HG03439 (cell line): ENCODE measurements at regions not wholly inside any gene's neighbourhood (a gene's known extent, or its start where the extent isn't known, plus 50 kb on each side); places are given as distances from the start of the nearest gene placed in this dataset.
"Not testable (repeated sequence)": the region's sequence is repeated elsewhere in the genome, so short reads cannot be mapped to it uniquely, and the experiment has no call there.

Source experiments
- ATAC-seq: cut with Tn5 transposase; IDR thresholded peaks from one replicate; pipeline ENCODE4 v1.9.1; 2021; ENCODE audit warnings: mild to moderate bottlenecking, moderate library complexity; ENCODE audit not compliant: unreplicated experiment

GRCh38 chr13:24992946-24993345 lies 103.0 kb upstream of the PABPC3 start:
- ATAC-seq = not testable (repeated sequence)

GRCh38 chr13:24995225-24995804 lies 100.6 kb upstream of the PABPC3 start:
- peak; percentile 63 for ATAC-seq

- no peak for ATAC-seq
These were observed 98.5 kb upstream of the PABPC3 start for GRCh38 chr13:24997367-24997967.

GRCh38 chr13:24998433-24998832 lies 97.5 kb upstream of the PABPC3 start:
- ATAC-seq = no peak

- no peak for ATAC-seq
These were observed 94.3 kb upstream of the PABPC3 start for GRCh38 chr13:25001476-25002206.

GRCh38 chr13:25002311-25002710 lies 93.6 kb upstream of the PABPC3 start:
- not testable (repeated sequence) for ATAC-seq

- ATAC-seq = not testable (repeated sequence)
These were observed 91.4 kb upstream of the PABPC3 start for GRCh38 chr13:25004489-25004888.

GRCh38 chr13:25005050-25005497 lies 90.9 kb upstream of the PABPC3 start:
- ATAC-seq = not testable (repeated sequence)

- ATAC-seq = not testable (repeated sequence)
These were observed 88.5 kb upstream of the PABPC3 start for GRCh38 chr13:25007389-25007788.

GRCh38 chr13:25014398-25014973 lies 81.5 kb upstream of the PABPC3 start:
- not testable (repeated sequence) for ATAC-seq

GRCh38 chr13:25017176-25017575 lies 78.8 kb upstream of the PABPC3 start:
- not testable (repeated sequence) for ATAC-seq

- not testable (repeated sequence) for ATAC-seq
These were observed 77.9 kb upstream of the PABPC3 start for GRCh38 chr13:25017808-25018728.

- ATAC-seq = no peak
These were observed 77.2 kb upstream of the PABPC3 start for GRCh38 chr13:25018729-25019115.

GRCh38 chr13:25019741-25020140 lies 76.2 kb upstream of the PABPC3 start:
- ATAC-seq = not testable (repeated sequence)

- ATAC-seq = no peak
These were observed 71.8 kb upstream of the PABPC3 start for GRCh38 chr13:25024175-25024574.

- no peak for ATAC-seq
These were observed 63.8 kb upstream of the PABPC3 start for GRCh38 chr13:25032160-25032559.

GRCh38 chr13:25034173-25034572 lies 61.8 kb upstream of the PABPC3 start:
- no peak for ATAC-seq

- peak; percentile 51 for ATAC-seq
These were observed 58.7 kb upstream of the PABPC3 start for GRCh38 chr13:25037057-25037813.

GRCh38 chr13:25042151-25042865 lies 53.6 kb upstream of the PABPC3 start:
- ATAC-seq = no peak
